HepG2 (cell line): ENCODE measurements at regions not wholly inside any gene's neighbourhood (a gene's known extent, or its start where the extent isn't known, plus 50 kb on each side); places are given as distances from the start of the nearest gene placed in this dataset.

ENCODE experiments used
- CTCF ChIP-seq: sonication (generic); formaldehyde crosslinking; IDR thresholded peaks from 2 replicates; pipeline ENCODE4 v1.5.0; 2020; ENCODE audit warnings: mild to moderate bottlenecking, missing genetic modification reagents, moderate library complexity
- GABPA ChIP-seq, 2 experiments: IDR thresholded peaks; 2 replicates each; pipeline ENCODE4 v1.6.1; 2011 to 2016; ENCODE audit warnings: low read depth in 2 of 2, low read length in 1 of 2, missing biosample characterization in 1 of 2, missing genetic modification characterization in 1 of 2
- HMG20A ChIP-seq: IDR thresholded peaks from 2 replicates; pipeline ENCODE4 v1.6.1; 2016; ENCODE audit warnings: borderline replicate concordance
- RAD51 ChIP-seq: fragments of 450-650 bp; IDR thresholded peaks from 2 replicates; pipeline ENCODE4 v1.6.1; 2016; ENCODE audit warnings: borderline replicate concordance
- SP2 ChIP-seq: sonication (generic); formaldehyde crosslinking; IDR thresholded peaks from 2 replicates; pipeline ENCODE4 v1.5.1; 2020; ENCODE audit warnings: mild to moderate bottlenecking, missing genetic modification reagents
- ZFYVE20 ChIP-seq: sonication (generic); formaldehyde crosslinking; IDR thresholded peaks from 2 replicates; pipeline ENCODE4 v1.8.0; 2023; ENCODE audit warnings: low read depth, mild to moderate bottlenecking, moderate library complexity, missing genetic modification reagents, borderline replicate concordance

GRCh38 chr21:20265707-20266440 is 732.3 kb upstream of the NCAM2 start:
- TF ChIP-seq CTCF (CRISPR knock-in tag) (no peak), GABPA (IDR thresholded peaks at IDR 0.05; ENCODE audit: low read depth, low read length) (no peak), GABPA (CRISPR knock-in tag; IDR thresholded peaks at IDR 0.05; ENCODE audit: low read depth) (no peak), RAD51 (no peak), SP2 (CRISPR knock-in tag) (no peak), HMG20A (CRISPR knock-in tag) (no peak), ZFYVE20 (CRISPR knock-in tag) (no peak)
